ENCODE measurements at regions not wholly inside any gene's neighbourhood (a gene's known extent, or its start where the extent isn't known, plus 50 kb on each side); places are given as distances from the start of the nearest gene placed in this dataset.

GRCh38 chr3:161694682-161695564 lies 198.3 kb downstream of the OTOL1 start (continued):
- no peak for TF ChIP-seq MLLT1 (IDR thresholded peaks at IDR 0.05)
- 0 out of 2 replicates have a peak, but pooled peaks have one; percentile 16 for TF ChIP-seq DPF2 (IDR thresholded peaks at IDR 0.05)
- no peak for TF ChIP-seq BRCA1 (IDR thresholded peaks at IDR 0.05; ENCODE audit: low read depth, low read length)
- TF ChIP-seq RBBP5 (conservative IDR thresholded peaks at IDR 0.05), result no peak
- 0 out of 4 replicates have a peak, but pooled peaks of 1 of the 2 experiments have one; percentile 39 for TF ChIP-seq EP300 (IDR thresholded peaks at IDR 0.05; ENCODE audit: borderline replicate concordance in 1 of 2, control insufficient read depth in 1 of 2, low read depth in 2 of 2, low read length in 2 of 2)
- peak; percentile 6; the same call in 1 of the 2 replicates for TF ChIP-seq SPI1 (IDR thresholded peaks at IDR 0.05; ENCODE audit: borderline replicate concordance, insufficient read depth, low read depth, low read length)
- TF ChIP-seq CBX3 (IDR thresholded peaks at IDR 0.05; ENCODE audit: borderline replicate concordance, low read depth), result no peak
- TF ChIP-seq REST (IDR thresholded peaks at IDR 0.05; ENCODE audit: low read depth, low read length), result no peak
- no peak for TF ChIP-seq LARP7 (IDR thresholded peaks at IDR 0.05)
- no peak for TF ChIP-seq SIX5 (IDR thresholded peaks at IDR 0.05; ENCODE audit: low read depth, low read length, severe bottlenecking)
